ENCODE measurements at regions not wholly inside any gene's neighbourhood (a gene's known extent, or its start where the extent isn't known, plus 50 kb on each side); places are given as distances from the start of the nearest gene placed in this dataset.

DNA sequence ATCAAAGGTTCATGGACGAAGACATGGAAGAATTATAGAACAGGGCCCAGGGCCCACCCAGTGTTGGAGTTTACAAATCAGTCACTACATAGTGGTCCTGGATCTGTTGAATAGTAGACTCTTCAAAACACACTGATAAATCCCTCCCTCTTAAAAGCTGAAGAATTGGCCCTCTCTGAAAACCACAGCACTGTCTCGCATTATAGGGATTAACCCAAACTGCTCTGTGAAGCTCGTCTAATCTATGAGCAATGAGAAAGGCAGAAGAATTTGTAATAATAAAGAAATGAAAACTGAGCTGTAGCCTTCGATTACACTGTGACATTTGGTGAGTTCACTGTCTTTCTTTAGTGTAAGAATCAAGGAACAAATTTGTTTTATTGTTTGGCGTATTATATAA is 92.5 kb upstream of the ZFP42 start (continued):
- TF ChIP-seq, protein P1, sequence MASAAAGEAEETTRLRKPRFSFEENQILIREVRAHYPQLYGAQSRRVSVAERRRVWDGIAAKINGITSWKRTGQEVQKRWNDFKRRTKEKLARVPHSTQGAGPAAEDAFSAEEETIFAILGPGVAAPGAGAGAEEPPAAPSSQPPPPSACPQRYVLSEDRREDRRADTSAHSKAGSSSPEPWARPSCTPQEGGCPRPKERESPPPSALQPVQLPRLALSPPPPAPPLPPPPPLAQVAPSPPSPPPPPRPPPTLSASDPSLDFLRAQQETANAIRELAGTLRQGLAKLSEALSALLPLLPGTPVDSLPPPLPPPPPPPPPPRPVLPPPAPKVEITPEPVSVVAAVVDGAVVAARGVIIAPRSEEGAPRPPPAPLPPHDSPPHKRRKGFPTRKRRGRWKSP (CRISPR knock-in tag; IDR thresholded peaks at IDR 0.05): no peak
- no peak for TF ChIP-seq ZSCAN22 (CRISPR knock-in tag; IDR thresholded peaks at IDR 0.05)
- no peak for TF ChIP-seq ZNF556 (CRISPR knock-in tag; IDR thresholded peaks at IDR 0.05; ENCODE audit: borderline replicate concordance)
- no peak for TF ChIP-seq KMT2B (CRISPR knock-in tag; IDR thresholded peaks at IDR 0.05)
- no peak for TF ChIP-seq SOX5 (CRISPR knock-in tag; IDR thresholded peaks at IDR 0.05; ENCODE audit: borderline replicate concordance)
- no peak for TF ChIP-seq HDAC2 (CRISPR knock-in tag; IDR thresholded peaks at IDR 0.05)
- TF ChIP-seq, protein P2, sequence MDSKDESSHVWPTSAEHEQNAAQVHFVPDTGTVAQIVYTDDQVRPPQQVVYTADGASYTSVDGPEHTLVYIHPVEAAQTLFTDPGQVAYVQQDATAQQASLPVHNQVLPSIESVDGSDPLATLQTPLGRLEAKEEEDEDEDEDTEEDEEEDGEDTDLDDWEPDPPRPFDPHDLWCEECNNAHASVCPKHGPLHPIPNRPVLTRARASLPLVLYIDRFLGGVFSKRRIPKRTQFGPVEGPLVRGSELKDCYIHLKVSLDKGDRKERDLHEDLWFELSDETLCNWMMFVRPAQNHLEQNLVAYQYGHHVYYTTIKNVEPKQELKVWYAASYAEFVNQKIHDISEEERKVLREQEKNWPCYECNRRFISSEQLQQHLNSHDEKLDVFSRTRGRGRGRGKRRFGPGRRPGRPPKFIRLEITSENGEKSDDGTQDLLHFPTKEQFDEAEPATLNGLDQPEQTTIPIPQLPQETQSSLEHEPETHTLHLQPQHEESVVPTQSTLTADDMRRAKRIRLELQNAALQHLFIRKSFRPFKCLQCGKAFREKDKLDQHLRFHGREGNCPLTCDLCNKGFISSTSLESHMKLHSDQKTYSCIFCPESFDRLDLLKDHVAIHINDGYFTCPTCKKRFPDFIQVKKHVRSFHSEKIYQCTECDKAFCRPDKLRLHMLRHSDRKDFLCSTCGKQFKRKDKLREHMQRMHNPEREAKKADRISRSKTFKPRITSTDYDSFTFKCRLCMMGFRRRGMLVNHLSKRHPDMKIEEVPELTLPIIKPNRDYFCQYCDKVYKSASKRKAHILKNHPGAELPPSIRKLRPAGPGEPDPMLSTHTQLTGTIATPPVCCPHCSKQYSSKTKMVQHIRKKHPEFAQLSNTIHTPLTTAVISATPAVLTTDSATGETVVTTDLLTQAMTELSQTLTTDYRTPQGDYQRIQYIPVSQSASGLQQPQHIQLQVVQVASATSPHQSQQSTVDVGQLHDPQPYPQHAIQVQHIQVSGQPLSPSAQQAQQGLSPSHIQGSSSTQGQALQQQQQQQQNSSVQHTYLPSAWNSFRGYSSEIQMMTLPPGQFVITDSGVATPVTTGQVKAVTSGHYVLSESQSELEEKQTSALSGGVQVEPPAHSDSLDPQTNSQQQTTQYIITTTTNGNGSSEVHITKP (CRISPR knock-in tag; IDR thresholded peaks at IDR 0.05; ENCODE audit: low read depth): no peak
- TF ChIP-seq ZNF230 (CRISPR knock-in tag; IDR thresholded peaks at IDR 0.05): no peak
- TF ChIP-seq, protein P3, sequence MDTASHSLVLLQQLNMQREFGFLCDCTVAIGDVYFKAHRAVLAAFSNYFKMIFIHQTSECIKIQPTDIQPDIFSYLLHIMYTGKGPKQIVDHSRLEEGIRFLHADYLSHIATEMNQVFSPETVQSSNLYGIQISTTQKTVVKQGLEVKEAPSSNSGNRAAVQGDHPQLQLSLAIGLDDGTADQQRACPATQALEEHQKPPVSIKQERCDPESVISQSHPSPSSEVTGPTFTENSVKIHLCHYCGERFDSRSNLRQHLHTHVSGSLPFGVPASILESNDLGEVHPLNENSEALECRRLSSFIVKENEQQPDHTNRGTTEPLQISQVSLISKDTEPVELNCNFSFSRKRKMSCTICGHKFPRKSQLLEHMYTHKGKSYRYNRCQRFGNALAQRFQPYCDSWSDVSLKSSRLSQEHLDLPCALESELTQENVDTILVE (CRISPR knock-in tag; IDR thresholded peaks at IDR 0.05): no peak
- no peak for TF ChIP-seq CAMTA2 (CRISPR knock-in tag; IDR thresholded peaks at IDR 0.05; ENCODE audit: borderline replicate concordance)
- TF ChIP-seq PRPF4 (IDR thresholded peaks at IDR 0.05; ENCODE audit: low read depth, low read length, poor library complexity, severe bottlenecking): no peak
- no peak for TF ChIP-seq ZNF143 (CRISPR knock-in tag; IDR thresholded peaks at IDR 0.05)
